SK-N-DZ (cell line): ENCODE measurements at regions not wholly inside any gene's neighbourhood (a gene's known extent, or its start where the extent isn't known, plus 50 kb on each side); places are given as distances from the start of the nearest gene placed in this dataset.

ENCODE experiments used
- DNase-seq: peaks from one replicate; pipeline ENCODE4 v3.0.0-alpha.2; 2015; ENCODE audit warnings: low spot score

- DNase-seq = no peak
Measured at GRCh38 chr9:18384066-18384465, 89.9 kb upstream of the ADAMTSL1 start.

GRCh38 chr9:18385696-18386490 is 88.1 kb upstream of the ADAMTSL1 start:
- no peak for DNase-seq

- no peak for DNase-seq
Measured at GRCh38 chr9:18390393-18390792, 83.6 kb upstream of the ADAMTSL1 start.

- DNase-seq = no peak
Measured at GRCh38 chr9:18393340-18394130, 80.4 kb upstream of the ADAMTSL1 start.

GRCh38 chr9:18394847-18395351 is 79.1 kb upstream of the ADAMTSL1 start:
- no peak for DNase-seq

- peak; percentile 3 for DNase-seq
Measured at GRCh38 chr9:18396102-18396728, 77.7 kb upstream of the ADAMTSL1 start.

GRCh38 chr9:18397076-18397475 is 76.9 kb upstream of the ADAMTSL1 start:
- DNase-seq = no peak

GRCh38 chr9:18398038-18398437 is 75.9 kb upstream of the ADAMTSL1 start:
- DNase-seq = no peak

GRCh38 chr9:18404434-18405029 is 69.4 kb upstream of the ADAMTSL1 start:
- peak; percentile 3 for DNase-seq

GRCh38 chr9:18405240-18405639 is 68.7 kb upstream of the ADAMTSL1 start:
- no peak for DNase-seq

- no peak for DNase-seq
Measured at GRCh38 chr9:18410983-18411382, 63.0 kb upstream of the ADAMTSL1 start.

- no peak for DNase-seq
Measured at GRCh38 chr9:18421391-18421790, 52.6 kb upstream of the ADAMTSL1 start.

- DNase-seq = no peak
Measured at GRCh38 chr9:18422296-18423036, 51.5 kb upstream of the ADAMTSL1 start.

- DNase-seq = no peak
Measured at GRCh38 chr9:18423791-18424531, 50.0 kb upstream of the ADAMTSL1 start.
